GDM1 (cell line): ENCODE measurements at regions not wholly inside any gene's neighbourhood (a gene's known extent, or its start where the extent isn't known, plus 50 kb on each side); places are given as distances from the start of the nearest gene placed in this dataset.
"Not testable (repeated sequence)": the region's sequence is repeated elsewhere in the genome, so short reads cannot be mapped to it uniquely, and the experiment has no call there.

Experiments
- DNase-seq: peaks from one replicate; lab custom pipeline; 2025; lab: John Stamatoyannopoulos, UW

- DNase-seq = no peak
Observed at GRCh38 chr14:46147452-46147851, 504.1 kb downstream of the RPL10L start.

- no peak for DNase-seq
Observed at GRCh38 chr14:46147024-46147423, 504.6 kb downstream of the RPL10L start.

GRCh38 chr14:46140445-46140844 is 511.1 kb downstream of the RPL10L start:
- no peak for DNase-seq

GRCh38 chr14:46139649-46140048 is 511.9 kb downstream of the RPL10L start:
- DNase-seq = no peak

- no peak for DNase-seq
Observed at GRCh38 chr14:46137786-46138185, 513.8 kb downstream of the RPL10L start.

- no peak for DNase-seq
Observed at GRCh38 chr14:46136456-46136855, 515.1 kb downstream of the RPL10L start.

GRCh38 chr14:46108228-46108627 is 543.4 kb downstream of the RPL10L start:
- DNase-seq = no peak

GRCh38 chr14:46100901-46101300 is 550.7 kb downstream of the RPL10L start:
- DNase-seq = not testable (repeated sequence)

GRCh38 chr14:46091819-46092218 is 559.8 kb downstream of the RPL10L start:
- no peak for DNase-seq

GRCh38 chr14:46087604-46088003 is 564.0 kb downstream of the RPL10L start:
- no peak for DNase-seq

GRCh38 chr14:46074061-46074460 is 577.5 kb downstream of the RPL10L start:
- DNase-seq = no peak

- DNase-seq = no peak
Observed at GRCh38 chr14:46063872-46064271, 587.7 kb downstream of the RPL10L start.

- DNase-seq = no peak
Observed at GRCh38 chr14:46058964-46059563, 592.5 kb downstream of the RPL10L start.

GRCh38 chr14:46057799-46058198 is 593.8 kb downstream of the RPL10L start:
- DNase-seq = no peak

- no peak for DNase-seq
Observed at GRCh38 chr14:46054526-46054925, 597.1 kb downstream of the RPL10L start.

GRCh38 chr14:46053221-46053620 is 598.4 kb downstream of the RPL10L start:
- DNase-seq = no peak

GRCh38 chr14:46051796-46052195 is 599.8 kb downstream of the RPL10L start:
- DNase-seq = no peak

- DNase-seq = no peak
Observed at GRCh38 chr14:46048127-46048526, 603.5 kb downstream of the RPL10L start.

- DNase-seq = no peak
Observed at GRCh38 chr14:46036099-46036498, 615.5 kb downstream of the RPL10L start.

GRCh38 chr14:46034305-46034704 is 617.3 kb downstream of the RPL10L start:
- no peak for DNase-seq

- DNase-seq = no peak
Observed at GRCh38 chr14:46018846-46019420, 632.6 kb downstream of the RPL10L start.

- DNase-seq = no peak
Observed at GRCh38 chr14:46008348-46008747, 643.2 kb downstream of the RPL10L start.

GRCh38 chr14:45998554-45998953 is 653.0 kb downstream of the RPL10L start:
- DNase-seq = no peak

GRCh38 chr14:45990252-45990651 is 661.3 kb downstream of the RPL10L start:
- no peak for DNase-seq
